ENCODE measurements at regions not wholly inside any gene's neighbourhood (a gene's known extent, or its start where the extent isn't known, plus 50 kb on each side); places are given as distances from the start of the nearest gene placed in this dataset.

DNA sequence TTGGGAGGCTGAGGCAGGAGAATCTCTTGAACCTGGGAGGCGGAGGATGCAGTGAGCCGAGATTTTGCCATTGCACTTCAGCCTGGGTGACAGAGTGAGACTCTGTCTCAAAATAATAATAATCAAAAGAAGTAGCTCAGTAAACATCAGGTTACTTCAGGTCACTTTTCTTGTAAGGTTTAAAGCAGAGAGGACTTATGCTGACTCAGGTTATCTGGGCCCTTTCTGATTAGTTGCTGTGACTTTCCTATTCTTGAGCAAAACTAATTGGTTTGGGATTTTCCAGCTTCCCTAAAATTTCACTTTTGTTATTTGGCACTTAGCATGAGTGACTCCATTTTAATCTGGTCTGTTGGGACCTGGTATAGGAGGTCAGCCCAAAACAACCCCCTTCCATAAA is 812.9 kb downstream of the NLGN4X start:
- H3K4me2 ChIP-seq (ENCODE audit: insufficient read depth, low read length) = no peak overlapping the region
- H3K36me3 ChIP-seq (ENCODE audit: control insufficient read depth, insufficient read depth, low read length) = no peaks in the 10 kb centered on the region
- no peak overlapping the region for H3K27ac ChIP-seq (ENCODE audit: extremely low read depth, low read depth, low read length)
- ChIA-PET CTCF (ENCODE audit: low intra/inter-chr PET ratio) (no interaction called here), POLR2A (no interaction called here)
- intact Hi-C loops (cut with micrococcal nuclease) (no loop called here), in situ Hi-C loops (cut with MboI) (no loop called here)
- no peak overlapping the region for H3K4me3 ChIP-seq
- no TSS peak for BruUV-seq (replicated peaks)
- ATAC-seq (no peak), FAIRE-seq (no peak), DNase-seq (ENCODE audit: extremely low read depth in 1 of 4, low spot score in 3 of 4) (no peak)
- TF ChIP-seq, protein P1, sequence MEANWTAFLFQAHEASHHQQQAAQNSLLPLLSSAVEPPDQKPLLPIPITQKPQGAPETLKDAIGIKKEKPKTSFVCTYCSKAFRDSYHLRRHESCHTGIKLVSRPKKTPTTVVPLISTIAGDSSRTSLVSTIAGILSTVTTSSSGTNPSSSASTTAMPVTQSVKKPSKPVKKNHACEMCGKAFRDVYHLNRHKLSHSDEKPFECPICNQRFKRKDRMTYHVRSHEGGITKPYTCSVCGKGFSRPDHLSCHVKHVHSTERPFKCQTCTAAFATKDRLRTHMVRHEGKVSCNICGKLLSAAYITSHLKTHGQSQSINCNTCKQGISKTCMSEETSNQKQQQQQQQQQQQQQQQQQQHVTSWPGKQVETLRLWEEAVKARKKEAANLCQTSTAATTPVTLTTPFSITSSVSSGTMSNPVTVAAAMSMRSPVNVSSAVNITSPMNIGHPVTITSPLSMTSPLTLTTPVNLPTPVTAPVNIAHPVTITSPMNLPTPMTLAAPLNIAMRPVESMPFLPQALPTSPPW (CRISPR knock-in tag; IDR thresholded peaks at IDR 0.05) = no peak
- TF ChIP-seq MAFK (IDR thresholded peaks at IDR 0.05; ENCODE audit: low read length) (peak; percentile 20; the same call in 1 of the 2 replicates), ETV1 (tag; conservative IDR thresholded peaks at IDR 0.05; ENCODE audit: low read depth) (no peak), ZNF316 (IDR thresholded peaks at IDR 0.05) (peak; percentile 6; the same call in 1 of the 2 replicates), ADNP (tag; IDR thresholded peaks at IDR 0.05) (no peak), PML (IDR thresholded peaks at IDR 0.05; ENCODE audit: low read length) (no peak), PHTF2 (CRISPR knock-in tag; IDR thresholded peaks at IDR 0.05) (no peak), CHCHD3 (CRISPR knock-in tag; IDR thresholded peaks at IDR 0.05) (no peak)
- TF ChIP-seq, protein P2, sequence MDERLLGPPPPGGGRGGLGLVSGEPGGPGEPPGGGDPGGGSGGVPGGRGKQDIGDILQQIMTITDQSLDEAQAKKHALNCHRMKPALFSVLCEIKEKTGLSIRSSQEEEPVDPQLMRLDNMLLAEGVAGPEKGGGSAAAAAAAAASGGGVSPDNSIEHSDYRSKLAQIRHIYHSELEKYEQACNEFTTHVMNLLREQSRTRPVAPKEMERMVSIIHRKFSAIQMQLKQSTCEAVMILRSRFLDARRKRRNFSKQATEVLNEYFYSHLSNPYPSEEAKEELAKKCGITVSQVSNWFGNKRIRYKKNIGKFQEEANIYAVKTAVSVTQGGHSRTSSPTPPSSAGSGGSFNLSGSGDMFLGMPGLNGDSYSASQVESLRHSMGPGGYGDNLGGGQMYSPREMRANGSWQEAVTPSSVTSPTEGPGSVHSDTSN (CRISPR knock-in tag; IDR thresholded peaks at IDR 0.05; ENCODE audit: low read depth) = no peak
- TF ChIP-seq, protein P2 (tag; conservative IDR thresholded peaks at IDR 0.05; ENCODE audit: low read depth) = no peak
- TF ChIP-seq, protein P3, sequence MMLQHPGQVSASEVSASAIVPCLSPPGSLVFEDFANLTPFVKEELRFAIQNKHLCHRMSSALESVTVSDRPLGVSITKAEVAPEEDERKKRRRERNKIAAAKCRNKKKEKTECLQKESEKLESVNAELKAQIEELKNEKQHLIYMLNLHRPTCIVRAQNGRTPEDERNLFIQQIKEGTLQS (IDR thresholded peaks at IDR 0.05) = no peak
- TF ChIP-seq, protein P3 (CRISPR knock-in tag; conservative IDR thresholded peaks at IDR 0.05) = no peak
- 0% methylated on average over 2 of the region's 2 CpGs for WGBS (ENCODE audit: insufficient coverage, low coverage, missing lambda C conversion rate)
- H3K9ac ChIP-seq (ENCODE audit: insufficient read depth in 1 of 2, low read depth in 2 of 2, low read length in 2 of 2) = no peak overlapping the region
- H2AFZ ChIP-seq (ENCODE audit: low read depth, low read length) = no peak overlapping the region
- no peaks in the 10 kb centered on the region for H3K9me3 ChIP-seq (replicated peaks; ENCODE audit: control insufficient read depth, insufficient read depth, low read depth, low read length)
- H3K79me2 ChIP-seq (ENCODE audit: control insufficient read depth, insufficient read depth, low read length) = no peaks in the 10 kb centered on the region
- H3K4me1 ChIP-seq (replicated peaks in 1 of 2; ENCODE audit: control insufficient read depth in 2 of 2, insufficient read depth in 2 of 2, low read length in 2 of 2) = no peaks in the 10 kb centered on the region
- no peaks in the 10 kb centered on the region for H4K20me1 ChIP-seq (replicated peaks; ENCODE audit: control insufficient read depth, insufficient read depth, low read length)
- H3K9me1 ChIP-seq (ENCODE audit: control insufficient read depth, insufficient read depth, low read length) = no peaks in the 10 kb centered on the region
- H3K27me3 ChIP-seq (ENCODE audit: control insufficient read depth in 2 of 2, insufficient read depth in 2 of 2, low read length in 2 of 2) = no peaks in the 10 kb centered on the region
